Stomach smooth muscle (tissue), 2 donors: ENCODE measurements at regions not wholly inside any gene's neighbourhood (a gene's known extent, or its start where the extent isn't known, plus 50 kb on each side); places are given as distances from the start of the nearest gene placed in this dataset.
"Not testable (repeated sequence)": the region's sequence is repeated elsewhere in the genome, so short reads cannot be mapped to it uniquely, and the experiment has no call there.

Experiments
- H3K27ac ChIP-seq: one replicate; pipeline ENCODE4 v1.7.0; 2013; ENCODE audit warnings: mild to moderate bottlenecking, low read length, inconsistent platforms
- H3K27me3 ChIP-seq, 2 donors: one replicate each; pipeline ENCODE4 v1.7.0; 2013; ENCODE audit warnings: low read length in 2 of 2; ENCODE audit not compliant: insufficient read depth in 2 of 2, control insufficient read depth in 1 of 2
- H3K36me3 ChIP-seq, 2 donors: one replicate each; pipeline ENCODE4 v1.7.0; 2013; ENCODE audit warnings: low read length in 2 of 2; ENCODE audit not compliant: control insufficient read depth in 2 of 2, insufficient read depth in 2 of 2
- H3K4me1 ChIP-seq: one replicate; pipeline ENCODE4 v1.7.0; 2013; ENCODE audit warnings: low read length; ENCODE audit not compliant: control insufficient read depth, insufficient read depth
- H3K4me3 ChIP-seq, 2 donors: one replicate each; pipeline ENCODE4 v1.7.0; 2013; ENCODE audit warnings: low read length in 2 of 2
- H3K9ac ChIP-seq, 2 donors: one replicate each; pipeline ENCODE4 v1.7.0; 2013; ENCODE audit warnings: low read length in 2 of 2, mild to moderate bottlenecking in 1 of 2
- H3K9me3 ChIP-seq, 2 donors: one replicate each; pipeline ENCODE4 v1.7.0; 2013; ENCODE audit warnings: low read length in 2 of 2; ENCODE audit not compliant: control insufficient read depth in 2 of 2
- donor health status: healthy.
- donor health status: Pancreatic carcinoma.

DNA sequence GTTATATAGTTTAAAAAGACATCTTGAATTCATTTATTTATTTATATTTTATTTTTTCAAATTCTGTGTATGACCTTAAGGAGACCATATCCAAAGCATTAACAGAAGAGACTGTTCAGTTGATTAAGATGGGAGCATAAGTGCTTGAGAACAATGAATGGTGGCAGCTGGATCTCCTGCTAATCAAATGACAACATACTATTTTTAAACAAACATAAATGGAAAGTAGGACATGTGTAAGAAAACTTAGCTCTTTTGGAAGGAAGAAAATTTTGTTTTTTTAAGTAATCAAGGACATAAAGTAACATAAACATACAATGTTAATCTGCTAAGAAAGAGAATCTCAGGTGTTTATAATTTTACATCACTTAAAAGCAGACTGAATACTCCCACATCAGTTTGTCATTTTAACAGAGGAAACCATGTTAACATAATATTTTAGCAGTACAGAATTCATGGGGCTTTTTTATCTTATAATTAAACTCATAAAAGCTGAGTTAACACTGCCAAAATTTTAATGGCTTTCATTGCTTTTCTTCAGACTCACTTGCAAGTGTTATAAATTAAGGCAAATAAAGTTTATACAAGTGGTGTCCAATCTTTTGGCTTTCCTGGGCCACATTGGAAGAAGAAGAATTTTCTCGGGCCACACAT is 95.1 kb downstream of the MAD2L1 start:
- Histone ChIP-seq H3K27ac (no peak overlapping the region), H3K9ac (no peak overlapping the region)

DNA sequence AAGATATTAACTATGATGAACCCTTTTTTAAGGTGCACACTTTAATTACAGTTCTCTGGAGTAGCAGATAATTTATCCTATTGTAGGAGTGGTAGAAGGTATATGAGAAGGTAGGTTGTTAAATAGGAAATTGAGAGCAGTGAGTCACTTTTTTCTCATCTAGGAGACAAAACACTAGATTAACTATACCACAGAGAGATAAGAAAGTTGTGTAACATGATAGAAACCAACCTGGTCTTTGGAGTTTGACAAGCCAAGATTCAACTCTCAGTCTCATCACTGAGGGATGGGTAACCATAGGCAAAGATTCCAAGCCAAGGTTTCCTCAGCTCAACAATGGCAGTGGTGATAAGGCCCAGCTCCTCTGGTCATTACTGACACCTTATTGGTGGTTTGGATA is 104.0 kb downstream of the MAD2L1 start:
- no peak overlapping the region for H3K4me3 ChIP-seq
- no peaks in the 10 kb centered on the region for H3K4me1 ChIP-seq
- no peaks in the 10 kb centered on the region for H3K36me3 ChIP-seq
- no peaks in the 10 kb centered on the region for H3K27me3 ChIP-seq
- H3K9me3 ChIP-seq: no peaks in the 10 kb centered on the region
- no peak overlapping the region for H3K9ac ChIP-seq
- no peak overlapping the region for H3K27ac ChIP-seq

More for the DNA sequence above, 95.1 kb downstream of the MAD2L1 start:
- Histone ChIP-seq H3K36me3 (no peaks in the 10 kb centered on the region), H3K27me3 (no peaks in the 10 kb centered on the region), H3K9me3 (no peaks in the 10 kb centered on the region), H3K4me3 (no peak overlapping the region), H3K4me1 (no peaks in the 10 kb centered on the region)

DNA sequence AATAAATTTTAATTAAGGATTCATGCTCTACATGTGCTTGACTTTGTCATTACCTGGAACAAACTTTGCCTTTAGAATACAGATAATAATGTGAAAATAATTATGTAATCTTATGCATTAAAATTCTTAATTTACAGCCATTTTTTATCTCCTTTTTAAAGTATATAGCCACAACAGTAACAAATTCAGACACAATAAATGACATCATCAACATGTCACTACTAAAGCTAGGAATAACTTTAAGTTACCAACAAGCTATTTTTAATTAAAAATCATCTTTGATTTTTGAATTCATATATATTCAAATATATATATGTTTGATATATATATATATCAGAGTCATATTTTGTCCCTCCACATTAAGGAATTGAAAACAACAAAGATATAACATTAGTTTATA is 107.7 kb downstream of the MAD2L1 start:
- no peaks in the 10 kb centered on the region for H3K4me1 ChIP-seq
- no peak overlapping the region for H3K27ac ChIP-seq
- H3K27me3 ChIP-seq: no peaks in the 10 kb centered on the region
- no peak overlapping the region for H3K9ac ChIP-seq
- H3K9me3 ChIP-seq: no peaks in the 10 kb centered on the region
- no peak overlapping the region for H3K4me3 ChIP-seq
- no peaks in the 10 kb centered on the region for H3K36me3 ChIP-seq

DNA sequence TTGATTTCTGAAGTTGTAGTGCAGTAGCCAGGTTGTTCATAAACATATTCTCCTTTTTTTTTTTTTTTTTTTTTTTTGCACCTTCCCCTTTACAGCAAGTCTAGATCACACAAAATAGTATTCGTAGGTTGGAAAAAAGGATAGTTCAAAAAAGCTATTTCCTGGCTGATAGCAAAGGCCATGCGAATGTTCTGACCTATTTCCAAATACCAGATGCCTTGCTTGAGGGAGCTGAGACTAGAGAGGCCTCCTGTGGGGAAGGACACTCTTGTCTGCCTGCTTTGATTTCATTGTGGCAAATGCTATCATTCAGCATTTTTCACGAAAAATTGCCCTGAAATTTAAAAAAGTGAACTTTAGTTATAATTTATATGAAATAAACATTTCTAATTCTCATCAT is 111.4 kb downstream of the MAD2L1 start:
- Histone ChIP-seq H3K9ac (no peak overlapping the region), H3K4me3 (no peak overlapping the region), H3K4me1 (no peaks in the 10 kb centered on the region), H3K36me3 (no peaks in the 10 kb centered on the region), H3K27me3 (no peaks in the 10 kb centered on the region), H3K9me3 (no peaks in the 10 kb centered on the region), H3K27ac (no peak overlapping the region)

DNA sequence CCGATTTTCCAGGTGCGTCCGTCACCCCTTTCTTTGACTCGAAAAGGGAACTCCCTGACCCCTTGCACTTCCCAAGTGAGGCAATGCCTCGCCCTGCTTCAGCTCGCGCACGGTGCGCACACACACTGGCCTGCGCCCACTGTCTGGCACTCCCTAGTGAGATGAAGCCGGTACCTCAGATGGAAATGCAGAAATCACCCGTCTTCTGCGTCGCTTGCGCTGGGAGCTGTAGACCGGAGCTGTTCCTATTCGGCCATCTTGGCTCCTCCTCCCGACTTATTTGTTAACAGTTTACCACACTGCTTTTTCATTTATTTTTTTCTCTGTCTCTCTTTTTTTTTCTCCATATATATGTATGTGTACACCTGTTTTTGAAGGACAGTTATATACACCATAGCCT is 112.2 kb downstream of the MAD2L1 start:
- not testable (repeated sequence) for H3K4me3 ChIP-seq, H3K27me3 ChIP-seq, H3K9me3 ChIP-seq, H3K27ac ChIP-seq, H3K36me3 ChIP-seq, H3K9ac ChIP-seq, H3K4me1 ChIP-seq

DNA sequence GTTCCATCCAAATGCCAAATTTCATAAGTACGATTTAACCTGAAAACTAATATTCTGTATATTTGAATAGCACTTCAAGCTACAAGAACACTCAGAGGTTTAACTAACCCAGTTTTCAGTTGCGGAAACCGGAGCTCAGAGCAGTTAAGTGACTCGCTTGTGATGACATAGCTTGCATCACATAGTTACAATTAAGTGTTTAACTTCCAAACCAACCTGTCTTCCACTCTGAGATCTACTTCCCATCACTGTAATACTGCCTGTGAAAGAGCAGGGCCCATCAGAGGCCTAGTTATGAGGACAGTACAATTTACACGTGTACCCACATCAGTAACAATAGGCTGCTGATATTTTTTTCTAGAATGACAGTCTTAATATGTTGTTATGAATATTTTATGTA is 120.3 kb downstream of the MAD2L1 start:
- H3K4me1 ChIP-seq: no peaks in the 10 kb centered on the region
- H3K9ac ChIP-seq: no peak overlapping the region
- no peaks in the 10 kb centered on the region for H3K36me3 ChIP-seq
- H3K4me3 ChIP-seq: no peak overlapping the region
- no peaks in the 10 kb centered on the region for H3K9me3 ChIP-seq
- no peaks in the 10 kb centered on the region for H3K27me3 ChIP-seq
- no peak overlapping the region for H3K27ac ChIP-seq

DNA sequence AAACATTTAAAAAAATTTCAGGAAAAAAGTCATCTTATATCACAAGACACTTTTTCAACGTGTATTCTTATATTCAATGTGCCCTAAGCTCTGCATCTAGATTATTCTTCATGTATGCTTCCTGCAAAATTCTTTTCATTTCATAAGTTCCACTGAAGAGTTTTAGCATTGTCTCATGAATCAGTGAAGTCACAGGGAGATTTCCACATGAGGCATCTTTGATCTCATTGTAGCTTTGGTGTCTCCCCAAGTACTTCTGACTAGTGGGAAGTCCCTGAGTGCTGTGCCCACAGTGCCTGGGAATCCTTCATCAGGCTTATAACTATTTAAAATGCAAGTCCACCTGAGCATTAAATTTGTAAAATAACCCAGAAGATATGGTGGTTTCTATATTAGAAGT is 123.8 kb downstream of the MAD2L1 start:
- Histone ChIP-seq H3K27me3 (no peaks in the 10 kb centered on the region), H3K9me3 (no peaks in the 10 kb centered on the region), H3K27ac (no peak overlapping the region), H3K4me3 (no peak overlapping the region), H3K36me3 (no peaks in the 10 kb centered on the region), H3K9ac (no peak overlapping the region), H3K4me1 (no peaks in the 10 kb centered on the region)

DNA sequence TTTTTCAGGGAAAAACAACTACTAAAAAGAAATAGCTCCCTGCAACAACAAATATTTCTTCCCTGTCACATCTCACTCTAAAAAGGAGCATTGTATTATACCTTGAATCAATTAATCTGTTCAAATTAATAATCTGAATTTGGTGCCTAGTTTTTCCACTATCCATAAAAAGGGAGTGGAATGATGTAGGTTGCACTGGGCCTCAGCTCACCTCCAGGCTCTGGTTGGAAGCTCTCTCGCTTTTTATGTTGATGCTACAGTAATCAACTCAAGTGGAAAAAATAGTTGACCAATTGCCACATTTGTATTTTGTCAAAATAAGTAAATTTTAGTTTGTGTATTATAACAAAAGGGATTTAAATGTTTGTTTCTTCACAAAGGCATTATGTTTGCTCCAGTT is 126.1 kb downstream of the MAD2L1 start:
- Histone ChIP-seq H3K36me3 (no peaks in the 10 kb centered on the region), H3K9me3 (no peaks in the 10 kb centered on the region), H3K27me3 (no peaks in the 10 kb centered on the region), H3K27ac (no peak overlapping the region), H3K9ac (no peak overlapping the region), H3K4me3 (no peak overlapping the region), H3K4me1 (no peaks in the 10 kb centered on the region)

DNA sequence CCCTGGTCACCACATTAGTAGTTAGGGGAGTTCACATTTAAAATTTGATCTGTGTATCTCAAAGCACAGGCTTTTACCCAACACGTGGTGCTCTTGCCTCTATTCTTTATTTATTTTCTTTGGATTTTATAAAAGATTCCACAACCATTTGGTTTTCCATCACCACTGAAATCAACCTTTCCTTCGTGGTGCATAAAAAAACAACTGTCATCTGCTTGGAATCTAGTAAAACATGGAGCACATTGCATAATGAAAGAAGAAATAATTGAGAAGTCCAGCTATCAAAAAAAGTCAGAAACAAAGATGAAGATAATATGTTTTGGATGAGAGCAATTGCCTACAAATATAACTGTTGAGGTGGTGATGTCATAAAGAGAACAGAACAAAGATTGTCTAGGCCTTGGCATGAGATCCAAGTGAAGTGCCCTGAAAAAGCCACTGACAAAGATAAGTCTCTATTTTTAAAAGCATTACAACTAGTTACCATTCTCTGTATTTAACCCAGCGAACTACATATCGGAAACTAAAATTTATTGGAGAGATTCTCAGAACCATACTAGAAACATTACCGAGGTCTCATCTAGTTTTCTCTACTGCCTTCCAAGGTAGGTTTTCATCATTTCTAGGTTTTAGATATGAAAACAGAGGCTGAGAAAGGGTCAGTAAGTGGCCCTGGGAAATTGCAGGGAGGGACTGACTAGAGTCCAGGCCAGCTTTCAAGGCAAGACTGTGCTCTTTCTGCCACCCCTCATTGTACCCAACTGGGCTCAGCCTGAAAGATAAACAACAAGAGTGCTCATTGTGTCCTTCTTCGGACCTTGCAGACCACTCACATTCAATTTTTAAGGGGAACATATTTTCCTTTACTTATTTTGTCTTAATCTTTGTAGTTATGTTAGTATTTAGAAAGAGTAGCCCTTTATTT is 127.3 kb downstream of the MAD2L1 start:
- Histone ChIP-seq H3K9me3 (no peaks in the 10 kb centered on the region), H3K27ac (no peak overlapping the region), H3K4me3 (no peak overlapping the region), H3K4me1 (no peaks in the 10 kb centered on the region), H3K9ac (no peak overlapping the region), H3K27me3 (no peaks in the 10 kb centered on the region), H3K36me3 (no peaks in the 10 kb centered on the region)

DNA sequence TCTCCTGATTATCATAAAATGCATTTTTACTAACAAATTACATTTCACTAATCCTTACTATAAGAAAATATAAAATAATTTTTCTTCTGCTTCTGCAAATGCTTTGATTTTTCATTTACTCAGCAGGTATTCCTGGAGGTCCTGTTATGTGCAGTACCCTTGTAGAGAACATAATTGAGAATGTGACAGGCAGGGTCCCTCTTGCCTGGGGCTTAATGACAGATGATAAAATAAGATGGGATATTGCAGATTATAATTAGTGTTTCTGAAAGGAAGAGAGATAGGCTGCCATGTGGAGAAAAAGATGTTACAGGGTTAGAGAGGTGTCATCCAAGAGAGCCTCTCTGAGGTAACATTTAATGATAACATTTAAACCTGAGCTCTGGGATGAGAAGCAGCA is 128.9 kb downstream of the MAD2L1 start:
- Histone ChIP-seq H3K36me3 (no peaks in the 10 kb centered on the region), H3K4me3 (no peak overlapping the region), H3K27me3 (no peaks in the 10 kb centered on the region), H3K4me1 (no peaks in the 10 kb centered on the region), H3K27ac (no peak overlapping the region), H3K9me3 (no peaks in the 10 kb centered on the region), H3K9ac (no peak overlapping the region)

DNA sequence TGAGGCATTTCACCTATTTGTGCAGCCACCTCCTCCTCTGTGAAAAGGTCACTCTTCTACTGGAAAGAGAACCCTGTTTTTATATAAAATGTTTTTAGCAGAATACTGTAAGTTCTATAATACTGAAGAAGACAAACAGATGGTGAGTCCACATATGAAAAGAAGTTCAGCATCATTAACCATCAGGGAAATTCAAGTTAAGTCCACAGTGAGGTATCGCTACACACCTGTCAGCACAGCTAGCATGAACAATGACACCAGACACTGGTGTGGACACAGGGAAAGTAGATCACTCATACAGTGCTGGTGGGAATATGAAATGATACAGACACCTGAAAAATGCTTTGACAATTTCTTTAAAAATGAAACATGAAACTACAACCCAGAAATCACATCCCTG is 133.0 kb downstream of the MAD2L1 start:
- H3K4me1 ChIP-seq: no peaks in the 10 kb centered on the region
- H3K36me3 ChIP-seq: no peaks in the 10 kb centered on the region
- H3K27me3 ChIP-seq: no peaks in the 10 kb centered on the region
- no peak overlapping the region for H3K9ac ChIP-seq
- H3K9me3 ChIP-seq: no peaks in the 10 kb centered on the region
- no peak overlapping the region for H3K27ac ChIP-seq
- no peak overlapping the region for H3K4me3 ChIP-seq
